Bronchial epithelial cell (primary cell): ENCODE measurements at regions not wholly inside any gene's neighbourhood (a gene's known extent, or its start where the extent isn't known, plus 50 kb on each side); places are given as distances from the start of the nearest gene placed in this dataset.

Experiments used
- DNase-seq: peaks from one replicate; pipeline ENCODE4 v3.0.0-alpha.2; 2010; ENCODE audit warnings: low read depth
- FAIRE-seq: peaks from 2 replicates; lab custom pipeline; 2011; peaks lifted over from hg19 to GRCh38; lab: Jason Lieb, UNC
- H3K27me3 ChIP-seq: 2 replicates; pipeline ENCODE4 v1.5.1; 2011; ENCODE audit warnings: low read length; ENCODE audit not compliant: control insufficient read depth, insufficient read depth
- H3K36me3 ChIP-seq: 2 replicates; pipeline ENCODE4 v1.5.1; 2011; ENCODE audit warnings: low read length; ENCODE audit not compliant: control insufficient read depth, insufficient read depth
- H3K4me3 ChIP-seq: 2 replicates; pipeline ENCODE4 v1.5.1; 2011; ENCODE audit warnings: mild to moderate bottlenecking, low read depth, low read length, control low read depth
- CTCF ChIP-seq: IDR thresholded peaks from 2 replicates; pipeline ENCODE4 v1.5.1; 2011; ENCODE audit warnings: mild to moderate bottlenecking, moderate library complexity, low read length, control low read depth, inconsistent platforms; ENCODE audit not compliant: insufficient read depth, severe bottlenecking

GRCh38 chr5:174424219-174425053, 299.9 kb upstream of the MSX2 start:
- Histone ChIP-seq H3K4me3 (no peak overlapping the region), H3K27me3 (no peaks in the 10 kb centered on the region), H3K36me3 (no peaks in the 10 kb centered on the region)
- no peak for DNase-seq
- no peak for FAIRE-seq
- TF ChIP-seq CTCF: peak; percentile 6

DNA sequence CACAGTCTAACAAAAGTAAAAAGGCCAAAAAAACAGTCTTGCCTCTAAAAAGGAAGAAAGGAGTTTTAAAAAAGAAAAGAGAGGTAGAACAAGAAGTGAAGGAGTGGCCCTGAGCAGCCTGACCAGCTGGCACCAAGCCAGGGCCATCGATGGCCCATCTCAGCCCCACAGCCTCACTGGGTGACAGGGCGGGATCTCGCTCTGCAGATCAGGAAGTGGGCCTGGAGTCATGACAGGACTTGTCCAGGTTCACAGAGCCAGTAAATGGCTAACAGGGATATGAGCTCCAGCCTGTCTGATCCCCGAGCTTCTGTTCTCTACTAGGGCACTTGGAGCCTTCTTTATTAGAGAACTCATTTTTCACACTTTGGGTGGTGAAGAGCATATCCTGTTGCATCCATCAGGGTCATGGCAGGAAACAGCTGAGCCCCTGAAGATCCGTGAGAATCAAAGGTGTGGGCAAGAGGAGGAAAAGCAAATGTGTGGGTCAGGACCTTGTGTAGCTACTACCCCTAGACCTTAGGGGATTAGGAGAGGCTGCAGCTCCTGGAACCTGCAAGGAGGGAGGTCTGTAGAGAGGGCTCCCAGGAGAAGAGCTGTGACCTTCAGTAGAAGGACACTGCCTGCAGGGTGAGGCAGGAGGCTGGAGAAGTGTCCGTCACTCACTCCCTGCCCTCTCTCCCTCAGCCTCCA, 299.0 kb upstream of the MSX2 start:
- Histone ChIP-seq H3K36me3 (no peaks in the 10 kb centered on the region), H3K27me3 (no peaks in the 10 kb centered on the region), H3K4me3 (no peak overlapping the region)
- TF ChIP-seq CTCF: no peak
- FAIRE-seq: peak; percentile 43
- peak; percentile 62 for DNase-seq

GRCh38 chr5:174425964-174426290, 298.5 kb upstream of the MSX2 start:
- TF ChIP-seq CTCF: no peak
- no peak overlapping the region for H3K4me3 ChIP-seq
- no peaks in the 10 kb centered on the region for H3K36me3 ChIP-seq
- H3K27me3 ChIP-seq: no peaks in the 10 kb centered on the region
- FAIRE-seq (no peak), DNase-seq (no peak)

DNA sequence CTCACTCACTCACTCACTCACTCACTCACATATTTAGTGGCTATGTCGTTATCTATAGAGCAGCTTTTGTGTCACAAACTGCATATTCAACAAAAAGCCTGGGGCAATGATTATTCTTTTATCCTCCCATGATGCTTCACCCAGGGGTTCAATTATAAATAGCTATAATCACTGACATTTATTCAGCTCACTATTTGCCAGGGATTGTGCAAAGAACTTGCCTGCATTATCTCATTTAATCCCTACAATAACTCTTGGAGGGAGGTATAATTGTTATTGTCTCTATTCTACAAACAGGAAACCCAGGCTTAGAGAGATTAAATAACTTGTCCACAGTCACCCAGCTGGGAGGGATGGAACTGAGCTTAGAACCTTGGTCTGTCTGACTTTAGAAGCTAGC, 298.0 kb upstream of the MSX2 start:
- no peak for TF ChIP-seq CTCF
- no peak for FAIRE-seq
- H3K27me3 ChIP-seq: no peaks in the 10 kb centered on the region

GRCh38 chr5:174426851-174427250, 297.5 kb upstream of the MSX2 start:
- FAIRE-seq: no peak
- no peaks in the 10 kb centered on the region for H3K36me3 ChIP-seq
- TF ChIP-seq CTCF: no peak
- no peak overlapping the region for H3K4me3 ChIP-seq
- no peaks in the 10 kb centered on the region for H3K27me3 ChIP-seq
- DNase-seq: no peak

More for the DNA sequence above, 298.0 kb upstream of the MSX2 start:
- Histone ChIP-seq H3K4me3 (no peak overlapping the region), H3K36me3 (no peaks in the 10 kb centered on the region)
- no peak for DNase-seq

GRCh38 chr5:174427304-174427703, 297.1 kb upstream of the MSX2 start:
- no peak for DNase-seq
- no peak for TF ChIP-seq CTCF
- Histone ChIP-seq H3K4me3 (no peak overlapping the region), H3K27me3 (no peaks in the 10 kb centered on the region), H3K36me3 (no peaks in the 10 kb centered on the region)
- no peak for FAIRE-seq
